H1 (cell line): ENCODE measurements at regions not wholly inside any gene's neighbourhood (a gene's known extent, or its start where the extent isn't known, plus 50 kb on each side); places are given as distances from the start of the nearest gene placed in this dataset.

Experiments used
- ASH2L ChIP-seq: fragments of 200-600, 300-600 bp; sonication (generic); IDR thresholded peaks from one replicate; pipeline ENCODE4 v1.7.1; 2017; ENCODE audit warnings: low read length
- BRCA1 ChIP-seq: IDR thresholded peaks from 2 replicates; pipeline ENCODE4 v1.6.1; 2012; ENCODE audit warnings: low read depth, low read length, improper control_type of control experiment
- EP300 ChIP-seq, 2 experiments: IDR thresholded peaks; 1 replicate in 1 of 2; 2 replicates in 1 of 2; pipeline ENCODE4 v1.6.1; 2011 to 2012; ENCODE audit warnings: low read depth in 2 of 2, low read length in 2 of 2, mild to moderate bottlenecking in 2 of 2, borderline replicate concordance in 1 of 2, inconsistent platforms in 1 of 2, moderate library complexity in 1 of 2
- EZH2 ChIP-seq: fragments of 200-600 bp; sonication (generic); IDR thresholded peaks from 2 replicates; pipeline ENCODE4 v1.7.1; 2012; ENCODE audit warnings: low read depth, mild to moderate bottlenecking, moderate library complexity, low read length, inconsistent platforms; ENCODE audit not compliant: severe bottlenecking
- JUN ChIP-seq: IDR thresholded peaks from 2 replicates; pipeline ENCODE4 v1.6.1; 2011; ENCODE audit warnings: low read depth, mild to moderate bottlenecking, improper control_type of control experiment, low read length
- KDM4A ChIP-seq: IDR thresholded peaks from one replicate; pipeline ENCODE4 v1.7.1; 2012; ENCODE audit warnings: low read depth, mild to moderate bottlenecking, moderate library complexity, low read length, inconsistent platforms; ENCODE audit not compliant: severe bottlenecking
- PHF8 ChIP-seq: fragments of 200-600 bp; sonication (generic); conservative IDR thresholded peaks from 2 replicates; pipeline ENCODE4 v1.7.1; 2012; ENCODE audit warnings: low read depth, mild to moderate bottlenecking, inconsistent platforms, low read length, moderate library complexity
- POLR2AphosphoS5 ChIP-seq: IDR thresholded peaks from 2 replicates; pipeline ENCODE4 v1.6.1; 2011; ENCODE audit warnings: low read depth, low read length
- RAD21 ChIP-seq, 2 experiments: IDR thresholded peaks in 1 of 2; conservative IDR thresholded peaks in 1 of 2; 2 replicates each; pipeline ENCODE4 v1.6.1; 2011; ENCODE audit warnings: low read depth in 2 of 2, low read length in 2 of 2, improper control_type of control experiment in 1 of 2, inconsistent platforms in 1 of 2, mild to moderate bottlenecking in 1 of 2, moderate library complexity in 1 of 2
- RXRA ChIP-seq: IDR thresholded peaks from 2 replicates; pipeline ENCODE4 v1.6.1; 2011; ENCODE audit warnings: low read depth, mild to moderate bottlenecking, low read length, moderate library complexity; ENCODE audit not compliant: insufficient read depth
- TAF1 ChIP-seq: IDR thresholded peaks from 2 replicates; pipeline ENCODE4 v1.6.1; 2011; ENCODE audit warnings: mild to moderate bottlenecking, low read depth, low read length
- TF ChIP-seq, protein P1 (sequence below): IDR thresholded peaks from 2 replicates; pipeline ENCODE4 v1.6.1; 2012; ENCODE audit warnings: low read length, inconsistent platforms
- TF ChIP-seq, protein P2 (sequence below): IDR thresholded peaks from 2 replicates; pipeline ENCODE4 v1.6.1; 2012; ENCODE audit warnings: inconsistent platforms

DNA sequence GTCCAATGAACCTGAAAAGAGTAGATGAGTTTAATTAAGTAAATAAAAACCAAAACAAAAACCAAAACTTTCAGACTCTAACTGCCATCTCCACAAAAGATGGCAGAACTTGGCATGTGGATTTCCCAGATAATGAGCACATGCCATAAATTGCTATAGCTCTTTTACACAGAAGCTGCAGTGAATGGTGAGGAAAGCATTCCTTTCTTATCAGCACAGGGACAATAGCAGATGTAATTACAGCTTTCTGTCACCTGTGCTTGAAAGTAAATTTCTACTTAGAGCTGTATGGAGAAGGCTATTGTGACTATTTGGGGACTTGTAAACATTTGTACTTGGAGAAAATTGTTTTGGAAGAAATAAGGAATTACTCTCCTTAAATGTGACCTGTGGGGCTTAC is 378.4 kb downstream of the RPRM start (continued):
- TF ChIP-seq KDM4A (no peak), EP300 (IDR thresholded peaks at IDR 0.05; ENCODE audit: borderline replicate concordance in 1 of 2, low read depth in 2 of 2, low read length in 2 of 2) (no peak), PHF8 (no peak), TAF1 (no peak), RXRA (no peak), ASH2L (no peak), EZH2 (no peak), POLR2AphosphoS5 (no peak), JUN (no peak), BRCA1 (no peak), RAD21 (IDR thresholded peaks at IDR 0.05 in 1 of 2, conservative IDR thresholded peaks at IDR 0.05 in 1 of 2; ENCODE audit: low read depth in 2 of 2, low read length in 2 of 2) (no peak)
- TF ChIP-seq, protein P1, sequence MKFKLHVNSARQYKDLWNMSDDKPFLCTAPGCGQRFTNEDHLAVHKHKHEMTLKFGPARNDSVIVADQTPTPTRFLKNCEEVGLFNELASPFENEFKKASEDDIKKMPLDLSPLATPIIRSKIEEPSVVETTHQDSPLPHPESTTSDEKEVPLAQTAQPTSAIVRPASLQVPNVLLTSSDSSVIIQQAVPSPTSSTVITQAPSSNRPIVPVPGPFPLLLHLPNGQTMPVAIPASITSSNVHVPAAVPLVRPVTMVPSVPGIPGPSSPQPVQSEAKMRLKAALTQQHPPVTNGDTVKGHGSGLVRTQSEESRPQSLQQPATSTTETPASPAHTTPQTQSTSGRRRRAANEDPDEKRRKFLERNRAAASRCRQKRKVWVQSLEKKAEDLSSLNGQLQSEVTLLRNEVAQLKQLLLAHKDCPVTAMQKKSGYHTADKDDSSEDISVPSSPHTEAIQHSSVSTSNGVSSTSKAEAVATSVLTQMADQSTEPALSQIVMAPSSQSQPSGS, result no peak
- TF ChIP-seq, protein P2, sequence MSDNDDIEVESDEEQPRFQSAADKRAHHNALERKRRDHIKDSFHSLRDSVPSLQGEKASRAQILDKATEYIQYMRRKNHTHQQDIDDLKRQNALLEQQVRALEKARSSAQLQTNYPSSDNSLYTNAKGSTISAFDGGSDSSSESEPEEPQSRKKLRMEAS, result no peak
